ENCODE measurements at regions not wholly inside any gene's neighbourhood (a gene's known extent, or its start where the extent isn't known, plus 50 kb on each side); places are given as distances from the start of the nearest gene placed in this dataset.

GRCh38 chr11:37687130-37687529 lies 1089.1 kb upstream of the RAG2 start:
- ATAC-seq (no peak), DNase-seq (ENCODE audit: low read depth, low spot score) (no peak)
- intact Hi-C loops (cut with micrococcal nuclease; ENCODE audit: unreplicated experiment): no loop called here
- Histone ChIP-seq H3K27ac (ENCODE audit: low read length) (no peak overlapping the region), H3K4me3 (ENCODE audit: low read depth in 2 of 2, low read length in 2 of 2) (no peak overlapping the region), H3K36me3 (ENCODE audit: control insufficient read depth, insufficient read depth, low read length) (no peaks in the 10 kb centered on the region), H3K4me1 (ENCODE audit: control insufficient read depth, insufficient read depth, low read length) (no peaks in the 10 kb centered on the region), H3K27me3 (ENCODE audit: control insufficient read depth, insufficient read depth, low read length) (no peaks in the 10 kb centered on the region), H3K9me3 (ENCODE audit: control insufficient read depth, insufficient read depth, low read depth, low read length) (no peaks in the 10 kb centered on the region)
- no TSS peak for BruUV-seq (replicated peaks)
- ChIA-PET POLR2A (no interaction called here), CTCF (no interaction called here)
- in situ Hi-C loops (cut with HindIII; ENCODE audit: low pct_unique_long_range_greater_than_20kb, low sequenced_read_pairs): no loop called here
- TF ChIP-seq CTCF (IDR thresholded peaks at IDR 0.05) (no peak), POLR2AphosphoS5 (IDR thresholded peaks at IDR 0.05; ENCODE audit: low read depth, low read length) (no peak), TCF7L2 (IDR thresholded peaks at IDR 0.05; ENCODE audit: low read depth, low read length) (no peak), SIN3A (IDR thresholded peaks at IDR 0.05; ENCODE audit: borderline replicate concordance, insufficient read depth, low read depth, low read length) (no peak)
- TF ChIP-seq, protein P1, sequence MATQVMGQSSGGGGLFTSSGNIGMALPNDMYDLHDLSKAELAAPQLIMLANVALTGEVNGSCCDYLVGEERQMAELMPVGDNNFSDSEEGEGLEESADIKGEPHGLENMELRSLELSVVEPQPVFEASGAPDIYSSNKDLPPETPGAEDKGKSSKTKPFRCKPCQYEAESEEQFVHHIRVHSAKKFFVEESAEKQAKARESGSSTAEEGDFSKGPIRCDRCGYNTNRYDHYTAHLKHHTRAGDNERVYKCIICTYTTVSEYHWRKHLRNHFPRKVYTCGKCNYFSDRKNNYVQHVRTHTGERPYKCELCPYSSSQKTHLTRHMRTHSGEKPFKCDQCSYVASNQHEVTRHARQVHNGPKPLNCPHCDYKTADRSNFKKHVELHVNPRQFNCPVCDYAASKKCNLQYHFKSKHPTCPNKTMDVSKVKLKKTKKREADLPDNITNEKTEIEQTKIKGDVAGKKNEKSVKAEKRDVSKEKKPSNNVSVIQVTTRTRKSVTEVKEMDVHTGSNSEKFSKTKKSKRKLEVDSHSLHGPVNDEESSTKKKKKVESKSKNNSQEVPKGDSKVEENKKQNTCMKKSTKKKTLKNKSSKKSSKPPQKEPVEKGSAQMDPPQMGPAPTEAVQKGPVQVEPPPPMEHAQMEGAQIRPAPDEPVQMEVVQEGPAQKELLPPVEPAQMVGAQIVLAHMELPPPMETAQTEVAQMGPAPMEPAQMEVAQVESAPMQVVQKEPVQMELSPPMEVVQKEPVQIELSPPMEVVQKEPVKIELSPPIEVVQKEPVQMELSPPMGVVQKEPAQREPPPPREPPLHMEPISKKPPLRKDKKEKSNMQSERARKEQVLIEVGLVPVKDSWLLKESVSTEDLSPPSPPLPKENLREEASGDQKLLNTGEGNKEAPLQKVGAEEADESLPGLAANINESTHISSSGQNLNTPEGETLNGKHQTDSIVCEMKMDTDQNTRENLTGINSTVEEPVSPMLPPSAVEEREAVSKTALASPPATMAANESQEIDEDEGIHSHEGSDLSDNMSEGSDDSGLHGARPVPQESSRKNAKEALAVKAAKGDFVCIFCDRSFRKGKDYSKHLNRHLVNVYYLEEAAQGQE (IDR thresholded peaks at IDR 0.05; ENCODE audit: insufficient read depth in 1 of 2, low read depth in 2 of 2, low read length in 1 of 2): no peak

DNA sequence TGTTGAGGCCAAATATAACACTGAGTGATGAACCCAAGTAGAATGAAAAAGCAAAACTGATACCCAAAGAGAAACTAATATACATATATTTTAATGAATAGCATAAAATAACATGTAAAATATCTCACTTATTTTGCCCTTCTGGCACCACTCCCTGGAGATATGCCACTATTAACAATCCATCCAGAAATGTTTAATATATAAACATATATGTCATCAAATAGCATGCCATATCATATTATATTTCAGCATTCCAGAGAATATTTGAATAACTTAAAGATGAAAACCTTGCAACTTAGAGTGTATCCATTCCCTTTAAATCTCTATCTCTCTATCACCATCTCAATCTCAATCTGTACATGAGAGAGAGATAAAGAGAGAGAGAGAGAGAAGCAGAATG lies 1073.3 kb upstream of the RAG2 start:
- intact Hi-C loops (cut with micrococcal nuclease; ENCODE audit: unreplicated experiment) (no loop called here), in situ Hi-C loops (cut with HindIII; ENCODE audit: low pct_unique_long_range_greater_than_20kb, low sequenced_read_pairs) (no loop called here)
- ATAC-seq (no peak), DNase-seq (ENCODE audit: low read depth, low spot score) (no peak)
- Histone ChIP-seq H3K9me3 (ENCODE audit: control insufficient read depth, insufficient read depth, low read depth, low read length) (0 out of 2 replicates have a peak, but pooled peaks cover 5% of the 10 kb centered on the region), H3K4me1 (ENCODE audit: control insufficient read depth, insufficient read depth, low read length) (no peaks in the 10 kb centered on the region), H3K36me3 (ENCODE audit: control insufficient read depth, insufficient read depth, low read length) (no peaks in the 10 kb centered on the region), H3K27ac (ENCODE audit: low read length) (no peak overlapping the region), H3K4me3 (ENCODE audit: low read depth in 2 of 2, low read length in 2 of 2) (no peak overlapping the region), H3K27me3 (ENCODE audit: control insufficient read depth, insufficient read depth, low read length) (no peaks in the 10 kb centered on the region)
- ChIA-PET CTCF (no interaction called here), POLR2A (no interaction called here)
- no TSS peak for BruUV-seq (replicated peaks)
- TF ChIP-seq CTCF (IDR thresholded peaks at IDR 0.05) (no peak), TCF7L2 (IDR thresholded peaks at IDR 0.05; ENCODE audit: low read depth, low read length) (no peak)

- in situ Hi-C loops (cut with HindIII; ENCODE audit: low pct_unique_long_range_greater_than_20kb, low sequenced_read_pairs): no loop called here
- Histone ChIP-seq H3K4me3 (ENCODE audit: low read depth in 2 of 2, low read length in 2 of 2) (no peak overlapping the region), H3K27me3 (ENCODE audit: control insufficient read depth, insufficient read depth, low read length) (no peaks in the 10 kb centered on the region), H3K4me1 (ENCODE audit: control insufficient read depth, insufficient read depth, low read length) (no peaks in the 10 kb centered on the region), H3K9me3 (ENCODE audit: control insufficient read depth, insufficient read depth, low read depth, low read length) (no peaks in the 10 kb centered on the region), H3K36me3 (ENCODE audit: control insufficient read depth, insufficient read depth, low read length) (no peaks in the 10 kb centered on the region), H3K27ac (ENCODE audit: low read length) (no peak overlapping the region)
- no TSS peak for BruUV-seq (replicated peaks)
- DNase-seq (ENCODE audit: low read depth, low spot score) (no peak), ATAC-seq (no peak)
- intact Hi-C loops (cut with micrococcal nuclease; ENCODE audit: unreplicated experiment): no loop called here
- ChIA-PET CTCF (no interaction called here), POLR2A (no interaction called here)
- TF ChIP-seq POLR2AphosphoS5 (IDR thresholded peaks at IDR 0.05; ENCODE audit: low read depth, low read length): no peak
- TF ChIP-seq TCF7L2 (IDR thresholded peaks at IDR 0.05; ENCODE audit: low read depth, low read length): no peak
- TF ChIP-seq SIN3A (IDR thresholded peaks at IDR 0.05; ENCODE audit: borderline replicate concordance, insufficient read depth, low read depth, low read length): no peak
- no peak for TF ChIP-seq CTCF (IDR thresholded peaks at IDR 0.05)
- TF ChIP-seq, protein P1 (IDR thresholded peaks at IDR 0.05; ENCODE audit: insufficient read depth in 1 of 2, low read depth in 2 of 2, low read length in 1 of 2): no peak
Observed at GRCh38 chr11:37666960-37667359, 1068.9 kb upstream of the RAG2 start.

Data from Panc1 (cell line).